Vagina (tissue), 2 donors: ENCODE measurements at regions not wholly inside any gene's neighbourhood (a gene's known extent, or its start where the extent isn't known, plus 50 kb on each side); places are given as distances from the start of the nearest gene placed in this dataset.

Source experiments
- POLR2A ChIP-seq, 2 donors: fragments of 450-650 bp; IDR thresholded peaks; one replicate each; pipeline ENCODE4 v1.6.1; 2017; ENCODE audit warnings: antibody characterized with exemption in 2 of 2, mild to moderate bottlenecking in 2 of 2, moderate library complexity in 2 of 2
- POLR2AphosphoS5 ChIP-seq, 2 donors: sonication (generic); formaldehyde crosslinking; IDR thresholded peaks; one replicate each; pipeline ENCODE4 v1.9.0; 2017; ENCODE audit warnings: antibody characterized with exemption in 2 of 2, mild to moderate bottlenecking in 2 of 2, low read depth in 1 of 2; ENCODE audit not compliant: insufficient read depth in 1 of 2
- TF ChIP-seq, protein P1 (sequence below), 3 experiments: fragments of 450-650 bp in 2 of 3; fragments of 200-600 bp in 1 of 3; sonication (generic) in 1 of 3; IDR thresholded peaks; one replicate each; pipeline ENCODE4 v1.5.1; 2017 to 2019; ENCODE audit warnings: antibody characterized with exemption in 3 of 3, mild to moderate bottlenecking in 2 of 3, moderate library complexity in 2 of 3

DNA sequence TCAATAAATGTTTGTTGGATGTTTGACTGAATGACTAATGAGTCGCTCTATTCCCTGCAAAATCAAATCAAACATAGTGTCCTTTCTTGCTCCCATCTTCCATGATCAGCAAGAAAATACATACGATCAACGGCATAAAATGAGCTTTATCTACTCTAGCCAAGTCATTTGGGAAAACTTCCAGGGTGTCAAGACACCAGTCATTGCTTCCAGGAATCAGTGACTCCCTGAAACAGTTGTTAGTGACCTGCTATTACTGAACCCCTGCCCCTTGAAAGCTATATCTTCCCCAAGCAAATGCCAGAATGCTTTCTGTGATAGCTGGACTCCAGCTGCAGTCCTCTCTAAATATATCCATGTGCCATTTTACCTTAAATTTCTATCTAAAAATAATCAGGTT is 169.5 kb upstream of the SSTR1 start:
- TF ChIP-seq, protein P1, sequence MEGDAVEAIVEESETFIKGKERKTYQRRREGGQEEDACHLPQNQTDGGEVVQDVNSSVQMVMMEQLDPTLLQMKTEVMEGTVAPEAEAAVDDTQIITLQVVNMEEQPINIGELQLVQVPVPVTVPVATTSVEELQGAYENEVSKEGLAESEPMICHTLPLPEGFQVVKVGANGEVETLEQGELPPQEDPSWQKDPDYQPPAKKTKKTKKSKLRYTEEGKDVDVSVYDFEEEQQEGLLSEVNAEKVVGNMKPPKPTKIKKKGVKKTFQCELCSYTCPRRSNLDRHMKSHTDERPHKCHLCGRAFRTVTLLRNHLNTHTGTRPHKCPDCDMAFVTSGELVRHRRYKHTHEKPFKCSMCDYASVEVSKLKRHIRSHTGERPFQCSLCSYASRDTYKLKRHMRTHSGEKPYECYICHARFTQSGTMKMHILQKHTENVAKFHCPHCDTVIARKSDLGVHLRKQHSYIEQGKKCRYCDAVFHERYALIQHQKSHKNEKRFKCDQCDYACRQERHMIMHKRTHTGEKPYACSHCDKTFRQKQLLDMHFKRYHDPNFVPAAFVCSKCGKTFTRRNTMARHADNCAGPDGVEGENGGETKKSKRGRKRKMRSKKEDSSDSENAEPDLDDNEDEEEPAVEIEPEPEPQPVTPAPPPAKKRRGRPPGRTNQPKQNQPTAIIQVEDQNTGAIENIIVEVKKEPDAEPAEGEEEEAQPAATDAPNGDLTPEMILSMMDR (IDR thresholded peaks at IDR 0.05) = no peak
- TF ChIP-seq POLR2A (IDR thresholded peaks at IDR 0.05) = no peak
- no peak for TF ChIP-seq POLR2AphosphoS5 (IDR thresholded peaks at IDR 0.05; ENCODE audit: insufficient read depth in 1 of 2, low read depth in 1 of 2)
